ENCODE measurements at regions not wholly inside any gene's neighbourhood (a gene's known extent, or its start where the extent isn't known, plus 50 kb on each side); places are given as distances from the start of the nearest gene placed in this dataset.

DNA sequence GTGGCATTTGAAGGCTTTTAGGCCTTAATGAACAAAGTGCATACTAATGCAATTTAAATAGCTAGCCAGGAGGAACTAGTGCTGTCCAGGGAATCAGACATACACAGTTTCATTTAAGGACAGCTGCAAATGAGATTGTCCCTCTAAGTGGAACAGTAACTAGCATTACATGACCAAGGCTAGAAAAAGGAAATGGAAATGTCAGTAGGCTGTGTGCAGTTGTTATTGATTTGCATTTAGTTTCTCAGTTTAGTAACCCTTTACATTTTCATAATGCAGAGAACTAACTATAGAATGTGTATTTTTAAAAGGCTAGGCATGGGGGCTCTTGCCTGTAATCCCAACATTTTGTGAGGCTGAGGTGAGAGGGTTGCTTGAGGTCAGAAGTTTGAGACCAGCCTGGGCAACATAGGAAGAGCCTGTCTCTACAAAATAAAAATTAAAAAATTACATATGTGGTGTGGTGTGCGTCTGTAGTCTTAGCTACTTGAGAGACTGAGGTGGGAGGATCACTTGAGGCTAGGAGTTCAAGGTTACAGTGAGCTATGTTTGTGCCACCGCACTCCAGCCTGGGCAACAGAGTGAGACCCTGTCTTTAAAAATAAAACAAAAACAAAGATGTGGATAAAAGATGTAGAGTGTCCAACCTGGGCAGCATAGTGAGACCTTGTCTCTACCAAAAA, 468.0 kb downstream of the UTRN start:
- no peak for ATAC-seq
- TF ChIP-seq, protein P1, sequence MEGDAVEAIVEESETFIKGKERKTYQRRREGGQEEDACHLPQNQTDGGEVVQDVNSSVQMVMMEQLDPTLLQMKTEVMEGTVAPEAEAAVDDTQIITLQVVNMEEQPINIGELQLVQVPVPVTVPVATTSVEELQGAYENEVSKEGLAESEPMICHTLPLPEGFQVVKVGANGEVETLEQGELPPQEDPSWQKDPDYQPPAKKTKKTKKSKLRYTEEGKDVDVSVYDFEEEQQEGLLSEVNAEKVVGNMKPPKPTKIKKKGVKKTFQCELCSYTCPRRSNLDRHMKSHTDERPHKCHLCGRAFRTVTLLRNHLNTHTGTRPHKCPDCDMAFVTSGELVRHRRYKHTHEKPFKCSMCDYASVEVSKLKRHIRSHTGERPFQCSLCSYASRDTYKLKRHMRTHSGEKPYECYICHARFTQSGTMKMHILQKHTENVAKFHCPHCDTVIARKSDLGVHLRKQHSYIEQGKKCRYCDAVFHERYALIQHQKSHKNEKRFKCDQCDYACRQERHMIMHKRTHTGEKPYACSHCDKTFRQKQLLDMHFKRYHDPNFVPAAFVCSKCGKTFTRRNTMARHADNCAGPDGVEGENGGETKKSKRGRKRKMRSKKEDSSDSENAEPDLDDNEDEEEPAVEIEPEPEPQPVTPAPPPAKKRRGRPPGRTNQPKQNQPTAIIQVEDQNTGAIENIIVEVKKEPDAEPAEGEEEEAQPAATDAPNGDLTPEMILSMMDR (IDR thresholded peaks at IDR 0.05): no peak
- no peaks in the 10 kb centered on the region for H3K9me3 ChIP-seq
- H3K4me3 ChIP-seq: no peak overlapping the region
- H3K27me3 ChIP-seq: no peaks in the 10 kb centered on the region
- H3K27ac ChIP-seq: no peak overlapping the region
- intact Hi-C loops (cut with DNase I): no loop called here
- no peak for DNase-seq
- H3K36me3 ChIP-seq: peaks cover 0 to 43% of the 10 kb centered on the region in 2 donors
- H3K4me1 ChIP-seq: no peaks in the 10 kb centered on the region

GRCh38 chr6:144756469-144756868, 471.3 kb downstream of the UTRN start:
- H3K27me3 ChIP-seq: no peaks in the 10 kb centered on the region
- H3K4me1 ChIP-seq: no peaks in the 10 kb centered on the region
- H3K9me3 ChIP-seq: no peaks in the 10 kb centered on the region
- TF ChIP-seq, protein P1 (IDR thresholded peaks at IDR 0.05): no peak
- H3K36me3 ChIP-seq: peaks cover 0 to 26% of the 10 kb centered on the region in 2 donors
- intact Hi-C loops (cut with DNase I): no loop called here
- DNase-seq (no peak), ATAC-seq (no peak)
- H3K4me3 ChIP-seq: no peak overlapping the region
- H3K27ac ChIP-seq: no peak overlapping the region

GRCh38 chr6:144757299-144757698, 472.2 kb downstream of the UTRN start:
- TF ChIP-seq, protein P1 (IDR thresholded peaks at IDR 0.05): no peak
- peaks cover 0 to 19% of the 10 kb centered on the region in 2 donors for H3K36me3 ChIP-seq
- no peaks in the 10 kb centered on the region for H3K4me1 ChIP-seq
- intact Hi-C loops (cut with DNase I): no loop called here
- no peak overlapping the region for H3K4me3 ChIP-seq
- no peak overlapping the region for H3K27ac ChIP-seq
- DNase-seq: no peak
- H3K27me3 ChIP-seq: no peaks in the 10 kb centered on the region
- H3K9me3 ChIP-seq: no peaks in the 10 kb centered on the region
- ATAC-seq: no peak

DNA sequence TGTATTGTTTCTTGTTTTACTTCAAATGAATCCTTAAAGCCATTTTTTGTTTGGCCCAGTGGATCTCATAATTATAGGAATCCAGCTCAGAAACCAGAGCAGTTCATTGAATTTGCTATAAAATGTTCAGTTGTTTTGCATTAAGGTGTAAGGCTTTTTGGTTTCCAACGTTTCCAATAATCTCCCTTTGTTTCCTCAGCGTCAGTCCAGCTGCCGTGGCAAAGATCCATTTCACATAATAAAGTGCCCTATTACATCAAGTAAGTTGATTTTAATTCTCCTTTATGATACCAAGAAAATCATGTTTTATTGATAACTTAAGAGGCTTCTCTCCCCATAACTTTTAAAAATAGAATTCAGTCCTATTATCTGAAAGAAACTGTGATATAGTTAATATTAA, 472.6 kb downstream of the UTRN start:
- DNase-seq (no peak), ATAC-seq (no peak)
- TF ChIP-seq, protein P1 (IDR thresholded peaks at IDR 0.05): no peak
- Histone ChIP-seq H3K9me3 (no peaks in the 10 kb centered on the region), H3K4me3 (no peak overlapping the region), H3K27me3 (no peaks in the 10 kb centered on the region), H3K36me3 (peaks cover 0 to 15% of the 10 kb centered on the region in 2 donors), H3K27ac (no peak overlapping the region), H3K4me1 (no peaks in the 10 kb centered on the region)
- intact Hi-C loops (cut with DNase I): no loop called here

- no peaks in the 10 kb centered on the region for H3K27me3 ChIP-seq
- TF ChIP-seq, protein P1 (IDR thresholded peaks at IDR 0.05): no peak
- no peak for ATAC-seq
- DNase-seq: no peak
- no peaks in the 10 kb centered on the region for H3K4me1 ChIP-seq
- H3K9me3 ChIP-seq: no peaks in the 10 kb centered on the region
- no peak overlapping the region for H3K4me3 ChIP-seq
- H3K27ac ChIP-seq: no peak overlapping the region
- H3K36me3 ChIP-seq: peaks cover 0 to 7% of the 10 kb centered on the region in 2 donors
- intact Hi-C loops (cut with DNase I): no loop called here
Measured at GRCh38 chr6:144758602-144759001, 473.5 kb downstream of the UTRN start.
